GM12878 (cell line): ENCODE measurements at regions not wholly inside any gene's neighbourhood (a gene's known extent, or its start where the extent isn't known, plus 50 kb on each side); places are given as distances from the start of the nearest gene placed in this dataset.
"Not testable (repeated sequence)": the region's sequence is repeated elsewhere in the genome, so short reads cannot be mapped to it uniquely, and the experiment has no call there.

ENCODE experiments used
- ATF7 ChIP-seq: fragments of 450-650 bp; IDR thresholded peaks from 2 replicates; pipeline ENCODE4 v1.6.1; 2016; ENCODE audit warnings: low read depth, mild to moderate bottlenecking
- CBFB ChIP-seq: IDR thresholded peaks from 2 replicates; pipeline ENCODE4 v1.6.1; 2016; ENCODE audit warnings: antibody characterized with exemption, low read depth
- CEBPB ChIP-seq, 2 experiments: fragments of 150-350 bp in 1 of 2; IDR thresholded peaks; 2 replicates each; pipeline ENCODE4 v1.6.1; 2012 to 2014; ENCODE audit warnings: low read depth in 2 of 2, low read length in 2 of 2, borderline replicate concordance in 1 of 2, inconsistent platforms in 1 of 2
- CTCF ChIP-seq, 3 experiments: IDR thresholded peaks in 2 of 3; conservative IDR thresholded peaks in 1 of 3; 2 replicates each; pipeline ENCODE4 v1.5.1; 2011; ENCODE audit warnings: low read depth in 3 of 3, low read length in 3 of 3, mild to moderate bottlenecking in 3 of 3, control low read depth in 2 of 3, moderate library complexity in 2 of 3, inconsistent platforms in 1 of 3, mixed read lengths in 1 of 3; ENCODE audit not compliant: control insufficient read depth in 2 of 3, insufficient read depth in 1 of 3; ENCODE audit errors: extremely low read depth in 1 of 3
- EGR1 ChIP-seq, 2 experiments: IDR thresholded peaks; 1 replicate in 1 of 2; 2 replicates in 1 of 2; pipeline ENCODE4 v1.6.1; 2011 to 2012; ENCODE audit warnings: low read depth in 2 of 2, low read length in 2 of 2, borderline replicate concordance in 1 of 2, mild to moderate bottlenecking in 1 of 2, moderate library complexity in 1 of 2
- JUNB ChIP-seq: IDR thresholded peaks from 2 replicates; pipeline ENCODE4 v1.6.1; 2016; ENCODE audit warnings: antibody characterized with exemption, mild to moderate bottlenecking
- KDM1A ChIP-seq: fragments of 200-600 bp; sonication (generic); IDR thresholded peaks from 2 replicates; pipeline ENCODE4 v1.6.1; 2016; ENCODE audit warnings: borderline replicate concordance
- MXI1 ChIP-seq: fragments of 150-350 bp; IDR thresholded peaks from 2 replicates; pipeline ENCODE4 v1.6.1; 2011; ENCODE audit warnings: low read depth, mild to moderate bottlenecking, inconsistent platforms, low read length, improper control_type of control experiment
- POLR2A ChIP-seq: IDR thresholded peaks from 2 replicates; pipeline ENCODE4 v1.6.1; 2011; ENCODE audit warnings: low read depth, mild to moderate bottlenecking, low read length
- RELA ChIP-seq: fragments of 450-650 bp; IDR thresholded peaks from 2 replicates; pipeline ENCODE4 v1.8.0; 2014; ENCODE audit warnings: borderline replicate concordance; ENCODE audit not compliant: partially characterized antibody
- SP1 ChIP-seq: IDR thresholded peaks from one replicate; pipeline ENCODE4 v1.6.1; 2011; ENCODE audit warnings: low read depth, low read length
- SUZ12 ChIP-seq: fragments of 200-600 bp; sonication (generic); IDR thresholded peaks from one replicate; pipeline ENCODE4 v1.6.1; 2018; ENCODE audit warnings: antibody characterized with exemption, mild to moderate bottlenecking; ENCODE audit not compliant: unreplicated experiment
- TCF12 ChIP-seq: IDR thresholded peaks from 2 replicates; pipeline ENCODE4 v1.6.1; 2011; ENCODE audit warnings: low read depth, mild to moderate bottlenecking, low read length

- not testable (repeated sequence) for TF ChIP-seq JUNB; POLR2A; SP1; KDM1A; SUZ12; EGR1 (IDR thresholded peaks at IDR 0.05; ENCODE audit: borderline replicate concordance in 1 of 2, low read depth in 2 of 2, low read length in 2 of 2); CEBPB (IDR thresholded peaks at IDR 0.05; ENCODE audit: borderline replicate concordance in 1 of 2, low read depth in 2 of 2, low read length in 2 of 2); RELA; MXI1; CTCF (IDR thresholded peaks at IDR 0.05 in 2 of 3, conservative IDR thresholded peaks at IDR 0.05 in 1 of 3; ENCODE audit: control insufficient read depth in 2 of 3, extremely low read depth in 1 of 3, insufficient read depth in 1 of 3, low read depth in 3 of 3, low read length in 3 of 3); CBFB; ATF7; TCF12
Measured at GRCh38 chr13:70208968-70209367, 100.7 kb upstream of the KLHL1 start.
